Lung (tissue), 11 donors: ENCODE measurements at regions not wholly inside any gene's neighbourhood (a gene's known extent, or its start where the extent isn't known, plus 50 kb on each side); places are given as distances from the start of the nearest gene placed in this dataset.

Experiments
- ATAC-seq: fragments of 200-7000 bp; cut with Tn5 transposase; one replicate; pipeline ENCODE4 v1.9.1; 2020; ENCODE audit warnings: moderate number of reproducible peaks; ENCODE audit not compliant: insufficient read depth, low FRiP score
- DNase-seq, 3 donors: peaks; one replicate each; pipeline ENCODE4 v3.0.0-alpha.2; 2013 to 2017
- H3K27ac ChIP-seq, 2 donors: one replicate each; pipeline ENCODE4 v1.5.1; 2013; ENCODE audit warnings: mild to moderate bottlenecking in 2 of 2, moderate library complexity in 2 of 2, control low read depth in 1 of 2, inconsistent platforms in 1 of 2, low read depth in 1 of 2, low read length in 1 of 2
- H3K27me3 ChIP-seq, 3 donors: one replicate each; pipeline ENCODE4 v1.5.1; 2013; ENCODE audit warnings: low read length in 2 of 3; ENCODE audit not compliant: control insufficient read depth in 3 of 3, insufficient read depth in 3 of 3
- H3K36me3 ChIP-seq, 4 donors: one replicate each; pipeline ENCODE4 v1.5.1; 2013; ENCODE audit warnings: low read length in 4 of 4, mild to moderate bottlenecking in 1 of 4, moderate library complexity in 1 of 4; ENCODE audit not compliant: control insufficient read depth in 4 of 4, insufficient read depth in 4 of 4
- H3K4me1 ChIP-seq, 5 donors: one replicate each; pipeline ENCODE4 v1.5.1; 2013; ENCODE audit warnings: low read length in 5 of 5, mild to moderate bottlenecking in 2 of 5, moderate library complexity in 1 of 5; ENCODE audit not compliant: control insufficient read depth in 5 of 5, insufficient read depth in 5 of 5
- H3K4me3 ChIP-seq: one replicate; pipeline ENCODE4 v1.5.1; 2013; ENCODE audit warnings: mild to moderate bottlenecking, control low read depth, moderate library complexity
- H3K9ac ChIP-seq, 2 donors: one replicate each; pipeline ENCODE4 v1.5.1; 2013; ENCODE audit warnings: low read length in 2 of 2, control low read depth in 1 of 2; ENCODE audit not compliant: insufficient read depth in 1 of 2
- H3K9me3 ChIP-seq, 4 donors: one replicate each; pipeline ENCODE4 v1.5.1; 2013; ENCODE audit warnings: low read length in 3 of 4, mild to moderate bottlenecking in 1 of 4, moderate library complexity in 1 of 4; ENCODE audit not compliant: control insufficient read depth in 4 of 4, insufficient read depth in 3 of 4
- CTCF ChIP-seq: IDR thresholded peaks from 2 replicates; pipeline ENCODE4 v1.5.1; 2012; ENCODE audit warnings: mild to moderate bottlenecking; ENCODE audit errors: control extremely low read depth, extremely low read depth
- WGBS, 2 donors: extraction: QIAGEN DNeasy Blood & Tissue Kit; methylation state at CpG; one replicate each; pipeline ENCODE4 v1.1.7; 2013; 5-methylcytosine and 5-hydroxymethylcytosine counted together
- donor health status: control.
- donor health status: control.
- donor health status: Bipolar disorder and iron deficiency.
- donor health status: healthy.
- donor health status: DM: yes; HTN: yes; CAD: no.

DNA sequence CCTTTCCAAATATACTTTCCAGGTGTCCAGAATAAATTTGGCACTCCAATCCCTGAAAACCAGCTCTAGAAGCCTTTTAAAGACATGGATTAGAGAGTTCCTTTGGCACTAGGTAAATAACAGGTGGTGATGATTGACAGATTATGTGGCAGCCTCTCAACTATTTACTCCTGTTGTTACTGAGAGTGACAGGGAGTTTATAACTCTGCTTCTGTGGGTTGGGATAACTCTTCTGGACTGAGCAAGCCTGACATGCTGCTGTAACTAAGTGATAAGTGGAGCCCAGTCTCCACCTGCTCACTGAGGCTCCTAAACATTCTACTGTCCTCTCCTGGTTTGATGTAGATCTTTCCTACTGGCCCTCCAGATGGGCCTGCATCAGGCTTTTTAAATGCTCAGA is 693.2 kb upstream of the FTMT start:
- ATAC-seq (no peak), DNase-seq (no peak)
- TF ChIP-seq CTCF, result no peak
- no peaks in the 10 kb centered on the region for H3K4me1 ChIP-seq
- H3K27ac ChIP-seq, result no peak overlapping the region
- no peak overlapping the region for H3K4me3 ChIP-seq
- H3K9ac ChIP-seq, result no peak overlapping the region
- H3K27me3 ChIP-seq, result no peaks in the 10 kb centered on the region
- no peaks in the 10 kb centered on the region for H3K36me3 ChIP-seq
- H3K9me3 ChIP-seq, result no peaks in the 10 kb centered on the region

DNA sequence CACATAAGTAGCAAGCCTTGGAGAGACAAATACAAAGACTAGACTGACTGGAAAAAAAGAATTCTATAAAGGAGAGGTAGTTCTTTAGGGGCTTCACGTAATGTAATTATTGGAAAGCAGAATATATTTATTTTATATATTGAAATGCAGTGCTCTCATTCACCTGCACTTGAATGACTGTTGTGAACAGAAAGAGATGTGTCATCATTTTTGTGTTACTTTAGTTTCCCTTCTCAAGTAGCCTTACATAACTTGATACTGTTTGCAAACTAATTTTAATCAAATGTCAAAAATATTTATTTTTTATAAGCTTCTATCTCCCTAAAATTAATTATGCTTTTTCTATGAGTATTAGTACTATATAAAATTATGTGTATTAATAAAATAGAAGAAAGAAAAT is 691.1 kb upstream of the FTMT start:
- no peak for DNase-seq
- TF ChIP-seq CTCF, result no peak
- no peak for ATAC-seq
- Histone ChIP-seq H3K27ac (no peak overlapping the region), H3K36me3 (no peaks in the 10 kb centered on the region), H3K4me1 (no peaks in the 10 kb centered on the region), H3K9me3 (no peaks in the 10 kb centered on the region), H3K9ac (no peak overlapping the region), H3K4me3 (no peak overlapping the region), H3K27me3 (no peaks in the 10 kb centered on the region)
- WGBS, 2 donors, result 75 to 82% methylated on average over 1 of the region's 1 CpG

DNA sequence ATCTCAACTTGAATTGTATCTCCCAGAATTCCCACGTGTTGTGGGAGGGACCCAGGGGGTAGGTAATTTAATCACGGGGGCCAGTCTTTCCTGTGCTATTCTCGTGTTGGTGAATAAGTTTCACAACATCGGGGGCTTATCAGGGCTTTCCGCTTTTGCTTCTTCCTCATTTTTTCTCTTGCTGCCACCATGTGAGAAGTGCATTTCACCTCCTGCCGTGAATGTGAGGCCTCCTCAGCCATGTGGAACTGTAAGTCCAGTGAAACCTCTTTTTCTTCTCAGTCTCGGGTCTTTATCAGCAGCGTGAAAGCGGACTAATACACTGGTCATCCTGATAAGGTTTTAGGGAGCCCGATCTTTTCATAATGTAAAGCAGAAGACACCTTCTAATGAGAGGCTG is 687.0 kb upstream of the FTMT start:
- H3K36me3 ChIP-seq, result no peaks in the 10 kb centered on the region
- peaks cover 0 to 4% (median 0%) of the 10 kb centered on the region in 4 donors for H3K9me3 ChIP-seq
- H3K27ac ChIP-seq, result no peak overlapping the region
- ATAC-seq, result no peak
- no peak overlapping the region for H3K4me3 ChIP-seq
- no peaks in the 10 kb centered on the region for H3K27me3 ChIP-seq
- H3K4me1 ChIP-seq, result no peaks in the 10 kb centered on the region
- TF ChIP-seq CTCF, result no peak
- no peak overlapping the region for H3K9ac ChIP-seq
- DNase-seq, result no peak
- WGBS, 2 donors, result 54 to 59% methylated on average over 10 of the region's 10 CpGs

DNA sequence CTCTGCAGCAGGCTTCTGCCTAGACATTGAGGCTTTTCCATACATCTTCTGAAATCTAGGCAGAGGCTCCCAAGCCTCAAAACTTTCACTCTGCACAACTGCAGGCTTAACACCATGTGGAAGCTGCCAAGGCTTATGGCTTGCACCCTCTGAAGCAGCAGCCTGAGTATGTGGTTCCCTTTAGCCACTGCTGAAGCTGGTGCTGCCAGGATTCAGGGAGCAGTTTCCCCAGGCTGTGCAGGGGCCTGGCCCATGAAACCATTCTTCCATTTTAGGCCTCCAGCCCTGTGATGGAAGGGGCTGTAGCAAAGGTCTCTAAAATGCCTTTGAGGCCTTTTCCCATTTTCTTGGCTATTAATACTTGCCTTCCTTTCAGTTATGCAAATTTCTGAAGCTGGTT is 680.3 kb upstream of the FTMT start:
- DNase-seq, result no peak
- Histone ChIP-seq H3K27me3 (no peaks in the 10 kb centered on the region), H3K27ac (no peak overlapping the region), H3K4me3 (no peak overlapping the region), H3K9me3 (peaks cover 0 to 4% (median 0%) of the 10 kb centered on the region in 4 donors), H3K9ac (no peak overlapping the region), H3K4me1 (peaks cover 0 to 2% (median 0%) of the 10 kb centered on the region in 5 donors), H3K36me3 (no peaks in the 10 kb centered on the region)
- TF ChIP-seq CTCF, result no peak
- ATAC-seq, result no peak
